Right lobe of liver (tissue), 4 donors: ENCODE measurements at regions not wholly inside any gene's neighbourhood (a gene's known extent, or its start where the extent isn't known, plus 50 kb on each side); places are given as distances from the start of the nearest gene placed in this dataset.

Experiments used
- POLR2A ChIP-seq: fragments of 450-650 bp; IDR thresholded peaks from one replicate; pipeline ENCODE4 v1.6.1; 2017; ENCODE audit warnings: antibody characterized with exemption, mild to moderate bottlenecking
- TF ChIP-seq, protein P1 (sequence below), 4 donors: fragments of 200-600 bp in 3 of 4; fragments of 450-650 bp in 1 of 4; IDR thresholded peaks; one replicate each; pipeline versions ENCODE4 v1.5.1 to v1.8.0; 2016 to 2022; ENCODE audit warnings: antibody characterized with exemption in 4 of 4, mild to moderate bottlenecking in 2 of 4
- donor health status: DM: no; HTN: no; CAD: no.
- donor health status: DM: no; HTN: no; CAD: no.
- donor health status: DM: no; HTN: yes; CAD: no.

GRCh38 chr15:38674448-38674847 lies 109.8 kb upstream of the RASGRP1 start:
- TF ChIP-seq, protein P1, sequence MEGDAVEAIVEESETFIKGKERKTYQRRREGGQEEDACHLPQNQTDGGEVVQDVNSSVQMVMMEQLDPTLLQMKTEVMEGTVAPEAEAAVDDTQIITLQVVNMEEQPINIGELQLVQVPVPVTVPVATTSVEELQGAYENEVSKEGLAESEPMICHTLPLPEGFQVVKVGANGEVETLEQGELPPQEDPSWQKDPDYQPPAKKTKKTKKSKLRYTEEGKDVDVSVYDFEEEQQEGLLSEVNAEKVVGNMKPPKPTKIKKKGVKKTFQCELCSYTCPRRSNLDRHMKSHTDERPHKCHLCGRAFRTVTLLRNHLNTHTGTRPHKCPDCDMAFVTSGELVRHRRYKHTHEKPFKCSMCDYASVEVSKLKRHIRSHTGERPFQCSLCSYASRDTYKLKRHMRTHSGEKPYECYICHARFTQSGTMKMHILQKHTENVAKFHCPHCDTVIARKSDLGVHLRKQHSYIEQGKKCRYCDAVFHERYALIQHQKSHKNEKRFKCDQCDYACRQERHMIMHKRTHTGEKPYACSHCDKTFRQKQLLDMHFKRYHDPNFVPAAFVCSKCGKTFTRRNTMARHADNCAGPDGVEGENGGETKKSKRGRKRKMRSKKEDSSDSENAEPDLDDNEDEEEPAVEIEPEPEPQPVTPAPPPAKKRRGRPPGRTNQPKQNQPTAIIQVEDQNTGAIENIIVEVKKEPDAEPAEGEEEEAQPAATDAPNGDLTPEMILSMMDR (IDR thresholded peaks at IDR 0.05) = no peak
- no peak for TF ChIP-seq POLR2A
